ENCODE measurements at regions not wholly inside any gene's neighbourhood (a gene's known extent, or its start where the extent isn't known, plus 50 kb on each side); places are given as distances from the start of the nearest gene placed in this dataset.

DNA sequence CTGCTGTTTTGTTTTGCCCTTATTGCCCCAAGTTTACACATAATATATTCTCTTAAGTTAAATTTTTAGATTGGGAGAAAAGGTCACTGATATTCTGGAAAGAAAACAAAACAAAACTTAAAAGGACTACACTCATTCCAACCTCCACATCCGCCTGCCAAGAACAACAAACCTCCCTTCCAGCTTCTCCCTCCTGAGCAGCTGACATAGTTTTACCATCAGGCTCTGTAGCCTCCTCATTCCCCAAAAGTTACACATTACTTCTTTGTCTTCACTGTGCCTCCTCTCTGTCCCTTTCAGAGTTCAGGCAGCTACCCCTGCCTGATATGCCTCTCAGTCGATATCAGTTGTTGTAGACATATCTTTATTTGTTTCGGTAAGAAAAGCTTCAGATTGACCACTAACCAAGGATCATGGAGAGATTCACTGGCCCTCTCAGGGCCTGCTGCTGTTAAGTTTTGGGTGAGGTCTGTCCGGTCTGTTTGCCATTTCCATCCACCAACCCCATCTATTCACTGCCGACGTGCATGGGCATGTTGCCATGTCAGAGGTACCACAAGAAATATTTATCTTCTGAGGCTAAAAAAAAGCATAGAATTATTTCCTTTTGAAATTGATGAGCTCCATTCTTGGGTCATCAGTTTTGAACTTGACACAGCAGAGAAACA is 164.1 kb downstream of the GASK1B start:
- H3K27me3 ChIP-seq (replicated peaks; ENCODE audit: control insufficient read depth, insufficient read depth, low read length): no peaks in the 10 kb centered on the region
- H3K9me3 ChIP-seq: no peaks in the 10 kb centered on the region
- TF ChIP-seq, protein P1, sequence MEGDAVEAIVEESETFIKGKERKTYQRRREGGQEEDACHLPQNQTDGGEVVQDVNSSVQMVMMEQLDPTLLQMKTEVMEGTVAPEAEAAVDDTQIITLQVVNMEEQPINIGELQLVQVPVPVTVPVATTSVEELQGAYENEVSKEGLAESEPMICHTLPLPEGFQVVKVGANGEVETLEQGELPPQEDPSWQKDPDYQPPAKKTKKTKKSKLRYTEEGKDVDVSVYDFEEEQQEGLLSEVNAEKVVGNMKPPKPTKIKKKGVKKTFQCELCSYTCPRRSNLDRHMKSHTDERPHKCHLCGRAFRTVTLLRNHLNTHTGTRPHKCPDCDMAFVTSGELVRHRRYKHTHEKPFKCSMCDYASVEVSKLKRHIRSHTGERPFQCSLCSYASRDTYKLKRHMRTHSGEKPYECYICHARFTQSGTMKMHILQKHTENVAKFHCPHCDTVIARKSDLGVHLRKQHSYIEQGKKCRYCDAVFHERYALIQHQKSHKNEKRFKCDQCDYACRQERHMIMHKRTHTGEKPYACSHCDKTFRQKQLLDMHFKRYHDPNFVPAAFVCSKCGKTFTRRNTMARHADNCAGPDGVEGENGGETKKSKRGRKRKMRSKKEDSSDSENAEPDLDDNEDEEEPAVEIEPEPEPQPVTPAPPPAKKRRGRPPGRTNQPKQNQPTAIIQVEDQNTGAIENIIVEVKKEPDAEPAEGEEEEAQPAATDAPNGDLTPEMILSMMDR (IDR thresholded peaks at IDR 0.05; ENCODE audit: insufficient read depth in 1 of 2, low read depth in 1 of 2, low read length in 1 of 2, severe bottlenecking in 1 of 2, unreplicated experiment in 1 of 2): no peak
- no peaks in the 10 kb centered on the region for H3K36me3 ChIP-seq (ENCODE audit: control insufficient read depth, insufficient read depth, low read length)
- POLR2A ChIA-PET: no interaction called here
- no peak overlapping the region for H3K27ac Mint-ChIP-seq (ENCODE audit: unreplicated experiment)
- CTCF ChIA-PET: no interaction called here
- no peaks in the 10 kb centered on the region for H3K9me3 Mint-ChIP-seq (ENCODE audit: unreplicated experiment)
- no peaks in the 10 kb centered on the region for H3K4me1 ChIP-seq
- no peak overlapping the region for H3K4me3 ChIP-seq (ENCODE audit: low read depth, low read length)
- no peaks in the 10 kb centered on the region for H3K36me3 Mint-ChIP-seq (ENCODE audit: insufficient read depth, unreplicated experiment)
- no peak for DNase-seq
- H3K27me3 Mint-ChIP-seq (ENCODE audit: insufficient read depth, unreplicated experiment): no peaks in the 10 kb centered on the region
- no peak overlapping the region for H3K4me3 Mint-ChIP-seq (ENCODE audit: unreplicated experiment)
- H3K4me1 Mint-ChIP-seq (ENCODE audit: low read depth, unreplicated experiment): no peaks in the 10 kb centered on the region
- intact Hi-C loops (cut with micrococcal nuclease; ENCODE audit: unreplicated experiment): no loop called here
- no TSS peak for BruUV-seq (replicated peaks)

DNA sequence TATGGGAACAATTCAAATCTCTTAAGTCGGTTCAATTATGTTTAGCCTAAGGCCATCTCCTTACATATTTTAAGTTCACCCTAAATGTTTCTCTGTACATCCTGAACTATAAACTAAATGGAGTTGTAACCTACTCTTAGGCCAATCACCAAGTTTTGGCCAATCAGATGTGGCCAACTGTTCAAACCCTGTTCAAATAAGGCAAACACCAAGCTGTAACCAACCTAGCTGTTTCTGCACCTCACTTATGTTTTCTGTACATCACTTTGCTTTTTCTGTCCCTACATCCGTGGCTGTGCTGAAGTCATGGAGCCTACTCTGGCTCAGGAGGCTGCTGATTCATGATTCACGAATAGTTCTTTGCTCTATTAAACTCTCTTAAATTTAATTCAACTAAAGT is 165.3 kb downstream of the GASK1B start:
- no peaks in the 10 kb centered on the region for H3K9me3 Mint-ChIP-seq (ENCODE audit: unreplicated experiment)
- H3K27me3 ChIP-seq (replicated peaks; ENCODE audit: control insufficient read depth, insufficient read depth, low read length): no peaks in the 10 kb centered on the region
- BruUV-seq (replicated peaks): no TSS peak
- no peaks in the 10 kb centered on the region for H3K27me3 Mint-ChIP-seq (ENCODE audit: insufficient read depth, unreplicated experiment)
- H3K9me3 ChIP-seq: no peaks in the 10 kb centered on the region
- TF ChIP-seq, protein P1 (IDR thresholded peaks at IDR 0.05; ENCODE audit: insufficient read depth in 1 of 2, low read depth in 1 of 2, low read length in 1 of 2, severe bottlenecking in 1 of 2, unreplicated experiment in 1 of 2): no peak
- H3K36me3 Mint-ChIP-seq (ENCODE audit: insufficient read depth, unreplicated experiment): no peaks in the 10 kb centered on the region
- intact Hi-C loops (cut with micrococcal nuclease; ENCODE audit: unreplicated experiment): no loop called here
- no peak for DNase-seq
- CTCF ChIA-PET: no interaction called here
- POLR2A ChIA-PET: no interaction called here
- H3K4me1 ChIP-seq: no peaks in the 10 kb centered on the region
- H3K4me3 Mint-ChIP-seq (ENCODE audit: unreplicated experiment): no peak overlapping the region
- no peak overlapping the region for H3K27ac Mint-ChIP-seq (ENCODE audit: unreplicated experiment)
- no peaks in the 10 kb centered on the region for H3K36me3 ChIP-seq (ENCODE audit: control insufficient read depth, insufficient read depth, low read length)
- peaks cover under 1% of the 10 kb centered on the region for H3K4me1 Mint-ChIP-seq (ENCODE audit: low read depth, unreplicated experiment)
- H3K4me3 ChIP-seq (ENCODE audit: low read depth, low read length): no peak overlapping the region

DNA sequence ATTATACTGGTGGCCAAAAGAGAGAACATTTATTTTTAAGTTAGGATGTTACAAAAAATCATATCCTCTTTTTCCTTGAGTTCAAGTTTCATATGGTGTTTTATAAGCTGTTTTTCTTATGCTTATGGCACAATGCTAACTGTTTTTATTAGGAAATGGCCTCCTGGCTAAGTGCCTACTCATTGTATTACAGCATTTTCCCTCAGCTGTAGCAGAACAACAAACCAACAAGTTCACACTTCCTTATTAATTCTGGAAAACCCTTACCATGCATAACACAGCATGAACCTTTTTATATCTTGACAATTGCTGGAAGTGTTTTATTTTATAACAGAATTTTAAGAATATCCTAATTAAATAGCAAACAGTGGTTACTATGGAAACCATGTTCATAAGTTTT is 165.8 kb downstream of the GASK1B start:
- Histone ChIP-seq H3K36me3 (ENCODE audit: control insufficient read depth, insufficient read depth, low read length) (no peaks in the 10 kb centered on the region), H3K4me3 (ENCODE audit: low read depth, low read length) (no peak overlapping the region), H3K27me3 (replicated peaks; ENCODE audit: control insufficient read depth, insufficient read depth, low read length) (no peaks in the 10 kb centered on the region), H3K4me1 (no peaks in the 10 kb centered on the region), H3K9me3 (no peaks in the 10 kb centered on the region)
- Mint-ChIP-seq H3K36me3 (ENCODE audit: insufficient read depth, unreplicated experiment) (no peaks in the 10 kb centered on the region), H3K4me1 (ENCODE audit: low read depth, unreplicated experiment) (peaks cover 7% of the 10 kb centered on the region), H3K27me3 (ENCODE audit: insufficient read depth, unreplicated experiment) (no peaks in the 10 kb centered on the region), H3K4me3 (ENCODE audit: unreplicated experiment) (no peak overlapping the region), H3K27ac (ENCODE audit: unreplicated experiment) (no peak overlapping the region), H3K9me3 (ENCODE audit: unreplicated experiment) (no peaks in the 10 kb centered on the region)
- ChIA-PET POLR2A (no interaction called here), CTCF (no interaction called here)
- no TSS peak for BruUV-seq (replicated peaks)
- no peak for DNase-seq
- intact Hi-C loops (cut with micrococcal nuclease; ENCODE audit: unreplicated experiment): no loop called here
- TF ChIP-seq, protein P1 (IDR thresholded peaks at IDR 0.05; ENCODE audit: insufficient read depth in 1 of 2, low read depth in 1 of 2, low read length in 1 of 2, severe bottlenecking in 1 of 2, unreplicated experiment in 1 of 2): no peak
